NB4 (cell line): ENCODE measurements at regions not wholly inside any gene's neighbourhood (a gene's known extent, or its start where the extent isn't known, plus 50 kb on each side); places are given as distances from the start of the nearest gene placed in this dataset.

Experiments used
- DNase-seq: peaks from one replicate; pipeline ENCODE4 v3.0.0; 2010; ENCODE audit warnings: low read depth
- H3K4me3 ChIP-seq: one replicate; pipeline ENCODE4 v1.5.1; 2011; ENCODE audit warnings: mild to moderate bottlenecking, low read depth, low read length, moderate library complexity
- CTCF ChIP-seq: IDR thresholded peaks from one replicate; pipeline ENCODE4 v1.5.1; 2012; ENCODE audit warnings: low read depth, low read length
- MAX ChIP-seq: IDR thresholded peaks from 2 replicates; pipeline ENCODE4 v1.6.1; 2011; ENCODE audit warnings: low read depth, low read length
- MYC ChIP-seq: IDR thresholded peaks from 2 replicates; pipeline ENCODE4 v1.6.1; 2011; ENCODE audit warnings: low read depth, low read length
- POLR2A ChIP-seq: IDR thresholded peaks from 2 replicates; pipeline ENCODE4 v1.6.1; 2011; ENCODE audit warnings: mild to moderate bottlenecking; ENCODE audit not compliant: insufficient read length; ENCODE audit errors: extremely low read depth

- TF ChIP-seq POLR2A (no peak), MAX (no peak), MYC (no peak), CTCF (no peak)
- H3K4me3 ChIP-seq: no peak overlapping the region
- no peak for DNase-seq
These were observed 485.9 kb downstream of the PSAT1 start for GRCh38 chr9:78782858-78783257.

- H3K4me3 ChIP-seq: no peak overlapping the region
- peak; percentile 2 for DNase-seq
- TF ChIP-seq MAX (no peak), CTCF (peak; percentile 34)
These were observed 486.8 kb downstream of the PSAT1 start for GRCh38 chr9:78783743-78784142.

- no peak overlapping the region for H3K4me3 ChIP-seq
These were observed 489.9 kb downstream of the PSAT1 start for GRCh38 chr9:78786794-78787193.

GRCh38 chr9:78788101-78788500 lies 491.2 kb downstream of the PSAT1 start:
- TF ChIP-seq MAX (no peak), MYC (no peak), CTCF (no peak), POLR2A (no peak)
- no peak for DNase-seq
- H3K4me3 ChIP-seq: no peak overlapping the region

More at GRCh38 chr9:78786794-78787193, 489.9 kb downstream of the PSAT1 start:
- DNase-seq: no peak
- no peak for TF ChIP-seq CTCF
- TF ChIP-seq MAX: no peak
- TF ChIP-seq POLR2A: no peak
- no peak for TF ChIP-seq MYC

GRCh38 chr9:78791779-78792178 lies 494.9 kb downstream of the PSAT1 start:
- TF ChIP-seq POLR2A: no peak
- TF ChIP-seq MAX: no peak
- no peak for TF ChIP-seq MYC
- TF ChIP-seq CTCF: no peak
- no peak for DNase-seq
- H3K4me3 ChIP-seq: no peak overlapping the region

- no peak for TF ChIP-seq MYC
- no peak for TF ChIP-seq POLR2A
- no peak for TF ChIP-seq MAX
- no peak for TF ChIP-seq CTCF
- H3K4me3 ChIP-seq: no peak overlapping the region
- DNase-seq: no peak
These were observed 495.8 kb downstream of the PSAT1 start for GRCh38 chr9:78792745-78793144.
